OCI-LY1 (cell line): ENCODE measurements at regions not wholly inside any gene's neighbourhood (a gene's known extent, or its start where the extent isn't known, plus 50 kb on each side); places are given as distances from the start of the nearest gene placed in this dataset.
"Not testable (repeated sequence)": the region's sequence is repeated elsewhere in the genome, so short reads cannot be mapped to it uniquely, and the experiment has no call there.

Experiments used
- H2AFZ ChIP-seq: fragments of 200-600 bp; sonication (generic), shearing (Covaris generic); 2 replicates; pipeline ENCODE4 v1.6.0; 2014; ENCODE audit warnings: antibody characterized with exemption, mild to moderate bottlenecking, low read length
- H3F3A ChIP-seq: fragments of 200-600 bp; sonication (generic), shearing (Covaris generic); 2 replicates; pipeline ENCODE4 v1.6.0; 2014; ENCODE audit warnings: mild to moderate bottlenecking, antibody characterized with exemption, low read length, moderate library complexity; ENCODE audit not compliant: insufficient read depth
- H3K27ac ChIP-seq: fragments of 200-600 bp; sonication (generic); 2 replicates; pipeline ENCODE4 v1.5.1; 2014; ENCODE audit warnings: low read length, mixed run types, mild to moderate bottlenecking, low read depth; ENCODE audit not compliant: poor library complexity, severe bottlenecking
- H3K27me3 ChIP-seq: fragments of 200-600 bp; sonication (generic); 2 replicates; pipeline ENCODE4 v1.6.0; 2014; ENCODE audit warnings: antibody characterized with exemption, mild to moderate bottlenecking, low read length, moderate library complexity; ENCODE audit not compliant: insufficient read depth
- H3K36me3 ChIP-seq: fragments of 200-600 bp; sonication (generic); 2 replicates; pipeline ENCODE4 v1.6.1; 2014; ENCODE audit warnings: mild to moderate bottlenecking, antibody characterized with exemption, low read length, moderate library complexity, mixed read lengths; ENCODE audit not compliant: insufficient read depth
- H3K4me1 ChIP-seq: fragments of 200-600 bp; sonication (generic); 2 replicates; pipeline ENCODE4 v1.5.1; 2014; ENCODE audit warnings: mild to moderate bottlenecking, low read length, moderate library complexity; ENCODE audit not compliant: insufficient read depth, severe bottlenecking
- H3K4me2 ChIP-seq: fragments of 200-600 bp; sonication (generic), shearing (Covaris generic); 2 replicates; pipeline ENCODE4 v1.6.1; 2014; ENCODE audit warnings: low read length
- H3K4me3 ChIP-seq: fragments of 200-600 bp; sonication (generic); 2 replicates; pipeline ENCODE4 v1.5.1; 2014; ENCODE audit warnings: low read length, low read depth, mild to moderate bottlenecking, mixed read lengths; ENCODE audit not compliant: poor library complexity, severe bottlenecking
- H3K79me2 ChIP-seq: fragments of 200-600 bp; shearing (Covaris generic); 2 replicates; pipeline ENCODE4 v1.6.1; 2016; ENCODE audit warnings: mixed run types, low read length, mixed read lengths; ENCODE audit not compliant: insufficient read depth
- H3K9ac ChIP-seq: fragments of 200-600 bp; sonication (generic), shearing (Covaris generic); 2 replicates; pipeline ENCODE4 v1.6.1; 2014; ENCODE audit warnings: mild to moderate bottlenecking, low read length, mixed read lengths
- H3K9me2 ChIP-seq: fragments of 200-600 bp; sonication (generic), shearing (Covaris generic); 2 replicates; pipeline ENCODE4 v1.6.1; 2014; ENCODE audit warnings: low read depth, mild to moderate bottlenecking, low read length, mixed read lengths
- H3K9me3 ChIP-seq: fragments of 200-600 bp; shearing (Covaris generic); 2 replicates; pipeline ENCODE4 v1.6.1; 2014; ENCODE audit warnings: low read length, mixed read lengths
- H4K20me1 ChIP-seq: fragments of 200-600 bp; sonication (generic), shearing (Covaris generic); 2 replicates; pipeline ENCODE4 v1.6.0; 2016; ENCODE audit warnings: mild to moderate bottlenecking, low read length; ENCODE audit not compliant: insufficient read depth
- CTCF ChIP-seq: fragments of 200-600 bp; sonication (generic), shearing (Covaris generic); IDR thresholded peaks from 2 replicates; pipeline ENCODE4 v1.5.1; 2017; ENCODE audit warnings: mild to moderate bottlenecking, antibody characterized with exemption, low read length, moderate library complexity, mixed read lengths
- EZH2 ChIP-seq: fragments of 200-600 bp; sonication (generic), shearing (Covaris generic); IDR thresholded peaks from 2 replicates; pipeline ENCODE4 v1.8.0; 2017; ENCODE audit warnings: borderline replicate concordance, mixed run types, mild to moderate bottlenecking, antibody characterized with exemption, low read length, moderate library complexity, mixed read lengths

GRCh38 chr3:171915275-171915674 lies 72.1 kb downstream of the TMEM212 start:
- Histone ChIP-seq H4K20me1 (no peaks in the 10 kb centered on the region), H3K27ac (no peak overlapping the region), H3K9me2 (no peaks in the 10 kb centered on the region), H2AFZ (no peak overlapping the region), H3K4me1 (no peaks in the 10 kb centered on the region), H3K79me2 (no peaks in the 10 kb centered on the region), H3K36me3 (no peaks in the 10 kb centered on the region), H3K27me3 (no peaks in the 10 kb centered on the region), H3K4me3 (no peak overlapping the region), H3K9me3 (no peaks in the 10 kb centered on the region), H3K4me2 (no peak overlapping the region), H3F3A (no peaks in the 10 kb centered on the region), H3K9ac (no peak overlapping the region)
- TF ChIP-seq EZH2 (no peak), CTCF (no peak)

DNA sequence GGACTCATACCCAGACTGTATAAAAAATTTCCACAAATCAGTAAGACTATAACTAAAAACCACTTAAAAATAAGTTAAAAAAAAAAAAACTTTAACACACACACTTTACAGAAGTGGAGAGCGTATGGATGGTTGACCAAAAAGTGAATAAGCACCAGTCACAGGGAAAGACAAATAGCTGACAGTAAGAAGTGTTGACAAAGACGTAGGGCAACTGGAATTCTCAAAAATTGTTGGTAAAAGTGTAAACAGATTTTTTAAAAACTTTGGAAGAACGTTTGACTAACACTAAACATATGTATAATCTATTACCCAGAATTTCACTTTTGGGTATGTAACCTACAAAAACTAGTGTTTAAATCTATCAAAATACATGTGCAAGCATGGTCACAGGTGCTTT lies 73.7 kb downstream of the TMEM212 start:
- no peaks in the 10 kb centered on the region for H3K9me3 ChIP-seq
- TF ChIP-seq CTCF = no peak
- TF ChIP-seq EZH2 = no peak
- no peak overlapping the region for H2AFZ ChIP-seq
- H3K4me1 ChIP-seq = no peaks in the 10 kb centered on the region
- no peaks in the 10 kb centered on the region for H3K9me2 ChIP-seq
- no peaks in the 10 kb centered on the region for H3K27me3 ChIP-seq
- no peak overlapping the region for H3K27ac ChIP-seq
- no peaks in the 10 kb centered on the region for H3F3A ChIP-seq
- no peaks in the 10 kb centered on the region for H4K20me1 ChIP-seq
- no peak overlapping the region for H3K9ac ChIP-seq
- no peaks in the 10 kb centered on the region for H3K36me3 ChIP-seq
- H3K4me3 ChIP-seq = no peak overlapping the region
- H3K4me2 ChIP-seq = no peak overlapping the region
- no peaks in the 10 kb centered on the region for H3K79me2 ChIP-seq

- not testable (repeated sequence) for H3K27me3 ChIP-seq, H2AFZ ChIP-seq, H3K27ac ChIP-seq, H3K36me3 ChIP-seq, H3K4me3 ChIP-seq, H3K9ac ChIP-seq, H3K9me2 ChIP-seq, H3F3A ChIP-seq, H3K9me3 ChIP-seq, H3K4me1 ChIP-seq, H3K79me2 ChIP-seq, H3K4me2 ChIP-seq, H4K20me1 ChIP-seq
Measured at GRCh38 chr3:171922629-171923028, 79.5 kb downstream of the TMEM212 start.

DNA sequence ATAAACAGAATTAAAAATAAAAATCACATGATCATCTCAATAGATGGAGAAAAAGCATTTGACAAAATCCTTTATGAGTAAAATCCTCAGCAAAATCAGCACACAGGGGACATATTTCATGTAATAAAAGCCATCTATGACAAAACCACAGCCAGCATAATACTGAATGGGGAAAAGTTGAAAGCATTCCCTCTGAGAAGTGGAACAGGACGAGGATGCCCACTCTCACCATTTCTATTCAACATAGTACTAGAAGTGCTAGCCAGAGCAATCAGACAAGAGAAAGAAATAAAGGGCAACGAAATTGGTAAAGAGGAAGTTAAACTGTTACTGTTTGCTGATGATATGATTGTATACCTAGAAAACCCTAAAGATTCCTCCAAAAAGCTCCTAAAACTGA lies 80.5 kb downstream of the TMEM212 start:
- not testable (repeated sequence) for H3K4me2 ChIP-seq, H3F3A ChIP-seq, H4K20me1 ChIP-seq, H3K27me3 ChIP-seq, H3K79me2 ChIP-seq, H3K27ac ChIP-seq, H2AFZ ChIP-seq, H3K36me3 ChIP-seq, H3K9me3 ChIP-seq, H3K4me3 ChIP-seq, H3K4me1 ChIP-seq, H3K9me2 ChIP-seq, H3K9ac ChIP-seq

GRCh38 chr3:171924864-171925263 lies 81.7 kb downstream of the TMEM212 start:
- H3K27ac ChIP-seq, H4K20me1 ChIP-seq, H3K9me2 ChIP-seq, H3K4me1 ChIP-seq, H3K79me2 ChIP-seq, H3K36me3 ChIP-seq, H3F3A ChIP-seq, H3K4me3 ChIP-seq, H2AFZ ChIP-seq, H3K27me3 ChIP-seq, H3K4me2 ChIP-seq, H3K9ac ChIP-seq, H3K9me3 ChIP-seq: not testable (repeated sequence)
